ENCODE measurements at regions not wholly inside any gene's neighbourhood (a gene's known extent, or its start where the extent isn't known, plus 50 kb on each side); places are given as distances from the start of the nearest gene placed in this dataset.
"Not testable (repeated sequence)": the region's sequence is repeated elsewhere in the genome, so short reads cannot be mapped to it uniquely, and the experiment has no call there.

- H3K4me3 ChIP-seq (ENCODE audit: low read depth, low read length), result no peak overlapping the region
- TF ChIP-seq CTCF (IDR thresholded peaks at IDR 0.05; ENCODE audit: borderline replicate concordance, insufficient read depth, low read depth, low read length), result no peak
These were observed 107.7 kb downstream of the RAP2B start for GRCh38 chr3:153269730-153270129.

- TF ChIP-seq CTCF (IDR thresholded peaks at IDR 0.05; ENCODE audit: borderline replicate concordance, insufficient read depth, low read depth, low read length), result no peak
- no peak overlapping the region for H3K4me3 ChIP-seq (ENCODE audit: low read depth, low read length)
These were observed 111.2 kb downstream of the RAP2B start for GRCh38 chr3:153273217-153273616.

GRCh38 chr3:153273767-153274435, 111.9 kb downstream of the RAP2B start:
- no peak overlapping the region for H3K4me3 ChIP-seq (ENCODE audit: low read depth, low read length)
- no peak for TF ChIP-seq CTCF (IDR thresholded peaks at IDR 0.05; ENCODE audit: borderline replicate concordance, insufficient read depth, low read depth, low read length)

GRCh38 chr3:153274561-153274960, 112.5 kb downstream of the RAP2B start:
- no peak overlapping the region for H3K4me3 ChIP-seq (ENCODE audit: low read depth, low read length)
- TF ChIP-seq CTCF (IDR thresholded peaks at IDR 0.05; ENCODE audit: borderline replicate concordance, insufficient read depth, low read depth, low read length), result no peak

- TF ChIP-seq CTCF (IDR thresholded peaks at IDR 0.05; ENCODE audit: borderline replicate concordance, insufficient read depth, low read depth, low read length), result no peak
- H3K4me3 ChIP-seq (ENCODE audit: low read depth, low read length), result no peak overlapping the region
These were observed 113.5 kb downstream of the RAP2B start for GRCh38 chr3:153275514-153275913.

- no peak for TF ChIP-seq CTCF (IDR thresholded peaks at IDR 0.05; ENCODE audit: borderline replicate concordance, insufficient read depth, low read depth, low read length)
- H3K4me3 ChIP-seq (ENCODE audit: low read depth, low read length), result no peak overlapping the region
These were observed 115.0 kb downstream of the RAP2B start for GRCh38 chr3:153277029-153277428.

GRCh38 chr3:153281236-153281997, 119.4 kb downstream of the RAP2B start:
- not testable (repeated sequence) for H3K4me3 ChIP-seq (ENCODE audit: low read depth, low read length)

Measured in GM12875 (cell line).